GM21447 (cell line): ENCODE measurements at regions not wholly inside any gene's neighbourhood (a gene's known extent, or its start where the extent isn't known, plus 50 kb on each side); places are given as distances from the start of the nearest gene placed in this dataset.

Experiments
- ATAC-seq: cut with Tn5 transposase; IDR thresholded peaks from one replicate; pipeline ENCODE4 v1.9.1; 2021; ENCODE audit not compliant: unreplicated experiment

DNA sequence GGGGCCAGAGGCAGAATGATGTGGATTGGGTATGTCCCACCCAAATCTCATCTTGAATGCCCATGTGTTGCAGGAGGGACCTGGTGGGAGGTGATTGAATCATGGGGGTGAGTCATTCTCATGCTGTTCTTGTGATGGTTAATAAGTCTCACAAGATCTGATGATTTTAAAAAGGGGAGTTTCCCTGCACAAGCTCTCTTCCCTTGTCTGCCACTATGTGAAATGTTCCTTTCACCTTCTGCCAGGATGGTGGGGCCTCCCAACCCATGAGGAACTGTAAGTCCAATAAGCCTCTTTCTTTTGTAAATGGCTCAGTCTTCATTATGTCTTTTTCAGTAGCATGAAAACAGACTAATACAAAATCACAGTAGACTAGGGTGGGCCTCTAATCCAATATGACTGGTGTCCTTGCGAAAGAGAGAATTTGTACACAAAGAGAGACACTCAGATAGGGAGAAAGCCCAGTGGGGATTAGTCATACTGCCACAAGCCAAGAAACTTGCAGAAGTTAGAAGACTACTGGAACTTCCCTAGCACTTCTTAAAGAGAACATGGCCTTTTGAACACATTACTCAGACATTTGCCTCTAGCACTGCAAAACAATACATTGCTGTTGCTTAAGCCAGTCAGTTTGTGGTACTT, 68.4 kb downstream of the ANXA1 start:
- ATAC-seq: peak; percentile 88

DNA sequence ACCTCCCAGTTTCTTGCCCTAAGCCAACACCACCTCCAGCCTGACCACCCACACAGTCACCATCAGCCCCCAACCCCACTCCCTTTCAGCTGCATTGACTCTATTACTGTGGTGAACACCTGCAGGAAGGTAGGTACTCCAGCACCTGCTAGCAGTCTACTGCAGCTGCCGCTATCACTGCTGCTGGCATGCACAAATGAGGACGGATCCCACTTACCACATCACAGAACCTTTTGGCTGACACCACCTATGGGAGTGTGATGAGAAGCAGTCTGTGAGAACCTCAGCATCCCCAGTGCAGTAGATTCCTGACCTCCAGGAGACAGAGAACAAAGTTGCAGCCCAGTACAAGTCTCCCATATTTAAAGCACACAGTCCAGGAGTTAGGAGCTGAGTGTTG, 71.9 kb downstream of the ANXA1 start:
- no peak for ATAC-seq

DNA sequence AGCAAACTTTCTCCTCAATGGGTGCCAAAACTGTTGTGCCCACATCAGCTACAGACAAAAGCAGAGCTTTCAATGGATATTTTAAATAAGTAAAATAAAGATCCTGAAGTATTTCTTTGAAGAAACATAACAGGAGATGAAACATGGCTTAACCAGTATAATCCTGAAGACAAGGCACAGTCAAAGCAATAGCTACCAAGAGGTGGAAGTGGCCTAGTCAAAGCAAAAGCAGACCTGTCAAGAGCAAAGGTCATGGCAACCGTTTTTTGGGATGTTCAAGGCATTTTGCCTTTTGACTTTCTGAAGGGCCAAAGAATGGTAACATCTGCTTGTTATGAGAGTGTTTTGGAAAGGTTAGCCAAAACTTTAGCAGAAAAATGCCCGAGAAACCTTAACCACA, 77.9 kb downstream of the ANXA1 start:
- ATAC-seq: no peak

DNA sequence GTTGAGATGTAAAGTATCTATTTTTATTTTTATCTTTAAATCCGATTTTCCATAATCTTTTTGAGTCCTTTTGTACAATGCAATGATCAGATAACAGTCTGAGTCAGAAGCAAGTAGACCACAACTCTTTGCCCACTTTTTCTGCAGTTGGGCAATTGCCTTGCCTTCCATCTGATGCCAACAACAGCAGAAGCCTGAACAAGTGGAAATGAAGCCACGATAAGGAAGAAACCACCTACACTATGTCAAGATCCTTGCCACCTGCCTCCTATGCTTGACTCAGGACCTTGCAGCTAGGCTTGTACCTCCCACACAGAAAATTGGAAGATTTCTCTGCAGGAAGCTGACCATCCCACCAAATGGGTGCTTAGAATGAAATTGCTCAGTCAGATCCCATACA, 78.6 kb downstream of the ANXA1 start:
- ATAC-seq: no peak

DNA sequence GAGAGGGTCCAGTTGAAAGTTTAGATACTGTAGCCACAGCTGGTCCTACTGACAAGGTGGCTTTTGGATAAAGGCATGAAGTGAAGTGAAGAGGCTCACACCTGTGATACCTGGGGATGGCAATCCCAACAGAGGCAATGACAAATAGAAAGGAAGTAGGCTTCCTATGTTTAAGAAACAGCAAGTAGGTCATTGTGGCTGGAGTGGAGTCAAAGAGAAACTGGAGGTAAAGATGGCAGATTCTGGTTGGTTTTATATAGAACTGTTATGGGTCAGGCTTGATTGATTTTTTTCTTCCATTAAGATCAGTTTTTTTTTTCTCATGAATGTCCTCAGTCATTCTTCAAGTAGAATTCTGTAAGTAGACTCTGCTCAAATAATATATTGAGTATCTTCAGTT, 79.5 kb downstream of the ANXA1 start:
- no peak for ATAC-seq

DNA sequence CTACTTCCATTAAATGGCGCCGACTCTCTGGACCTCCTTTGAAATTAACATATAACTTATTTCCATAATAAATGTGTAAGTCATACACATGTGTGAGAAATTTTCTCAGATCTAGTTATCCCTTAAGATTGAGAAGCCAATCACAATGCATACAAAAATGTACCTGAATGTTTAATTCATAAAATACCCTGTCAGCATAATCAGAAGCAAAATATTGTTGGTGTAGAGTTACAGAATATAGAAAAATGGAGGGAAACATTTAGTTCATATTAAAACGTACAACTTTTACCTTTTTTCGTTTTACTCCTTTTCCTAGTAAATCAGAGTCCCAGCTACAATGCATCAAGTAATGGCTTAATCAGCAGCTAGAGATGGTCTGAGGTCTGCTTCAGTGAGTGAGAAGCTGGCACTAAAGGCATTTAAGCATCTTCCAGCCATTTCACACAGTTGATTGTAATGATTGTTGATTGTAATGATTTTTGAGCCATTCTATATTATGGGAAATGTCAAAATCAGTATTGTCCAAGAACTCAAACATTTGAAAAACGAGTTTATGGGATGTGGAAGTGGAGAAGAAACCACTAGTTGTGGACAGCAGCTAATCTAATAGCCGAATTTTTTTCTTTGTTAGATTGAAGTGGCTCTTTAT, 81.8 kb downstream of the ANXA1 start:
- no peak for ATAC-seq

DNA sequence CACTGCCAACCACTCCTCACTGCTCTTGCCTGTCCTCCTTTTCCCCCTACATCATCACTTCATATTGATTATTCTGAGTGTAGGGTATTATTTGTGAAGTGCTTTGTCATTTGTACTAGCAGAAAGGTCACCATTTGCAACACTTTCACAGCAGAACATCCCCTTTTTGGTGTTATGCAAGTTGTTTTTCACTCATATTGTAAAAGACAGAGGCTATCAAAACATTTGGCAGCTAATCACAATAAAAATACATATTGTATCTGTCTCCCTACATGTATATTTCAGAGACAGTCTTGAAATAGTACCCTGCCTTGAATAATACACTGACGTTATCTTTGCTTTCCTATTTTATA, 82.3 kb downstream of the ANXA1 start:
- no peak for ATAC-seq

DNA sequence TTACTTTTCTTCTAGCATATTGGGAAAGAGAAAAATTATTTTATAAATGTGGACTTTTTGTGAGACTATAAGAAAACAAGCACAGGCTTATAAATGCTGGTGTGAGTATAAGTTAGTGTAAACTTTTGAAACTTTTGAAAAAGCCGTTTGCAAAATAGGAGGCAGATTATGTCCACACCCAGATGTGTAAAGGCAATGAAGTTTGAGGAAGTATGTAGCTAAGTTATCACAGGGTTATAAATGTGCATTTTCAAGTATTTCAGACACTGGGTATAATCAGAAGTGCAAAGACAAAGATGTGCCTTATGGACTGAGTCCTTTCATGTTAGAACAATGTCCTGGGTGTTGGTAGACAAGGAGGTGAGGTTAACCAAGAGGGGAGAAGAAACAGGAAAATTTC, 85.5 kb downstream of the ANXA1 start:
- no peak for ATAC-seq

DNA sequence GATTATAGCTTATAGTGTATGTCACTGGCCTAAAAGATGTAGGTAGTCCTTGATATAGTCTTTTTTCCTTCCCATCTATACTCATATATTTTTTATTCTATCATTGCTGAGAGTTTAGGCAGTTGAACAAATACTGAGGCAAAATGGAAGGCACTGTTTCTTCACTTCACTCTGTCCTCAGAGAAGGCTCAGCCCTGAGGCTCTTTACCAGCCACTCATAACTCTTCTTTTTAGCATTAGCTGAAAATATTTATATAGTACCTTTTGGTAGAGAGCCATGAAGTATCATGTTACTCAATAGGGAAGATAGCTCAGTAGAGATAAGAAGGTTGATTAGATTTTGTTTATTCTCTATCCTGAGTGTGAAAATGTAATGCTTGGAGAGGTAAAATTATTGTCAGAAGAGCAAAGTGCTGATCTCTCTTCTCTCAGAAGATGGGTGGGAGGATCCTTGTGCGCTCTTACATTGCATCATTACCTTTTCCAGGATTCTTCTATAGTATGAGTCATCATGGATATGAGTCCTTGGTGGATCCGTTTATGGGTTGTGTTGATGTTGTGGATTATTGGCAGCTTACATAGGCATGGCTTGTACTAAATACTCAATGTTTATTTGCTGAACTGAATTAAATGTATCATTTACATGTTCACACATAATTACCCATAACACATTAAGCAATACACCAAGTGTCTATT, 88.1 kb downstream of the ANXA1 start:
- no peak for ATAC-seq

DNA sequence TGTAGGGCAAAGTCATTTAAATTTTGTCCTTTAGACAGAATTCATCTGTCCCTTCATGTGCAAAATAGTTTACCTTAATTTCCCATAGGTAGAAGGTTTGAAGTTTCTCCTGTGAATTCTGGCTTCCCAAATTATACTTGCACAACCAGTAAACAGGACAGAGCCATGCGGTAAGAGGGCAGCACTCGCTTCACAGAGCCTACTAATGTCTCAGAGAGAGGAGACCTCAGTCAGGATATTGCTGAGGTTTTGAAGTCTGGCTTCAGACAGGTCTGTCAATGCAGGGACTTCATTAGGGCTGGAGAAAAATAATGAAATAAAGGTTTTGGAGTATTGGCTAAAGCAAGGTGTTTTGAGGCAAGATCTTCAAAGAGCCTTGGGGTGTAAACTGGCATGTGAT, 91.4 kb downstream of the ANXA1 start:
- ATAC-seq: no peak

DNA sequence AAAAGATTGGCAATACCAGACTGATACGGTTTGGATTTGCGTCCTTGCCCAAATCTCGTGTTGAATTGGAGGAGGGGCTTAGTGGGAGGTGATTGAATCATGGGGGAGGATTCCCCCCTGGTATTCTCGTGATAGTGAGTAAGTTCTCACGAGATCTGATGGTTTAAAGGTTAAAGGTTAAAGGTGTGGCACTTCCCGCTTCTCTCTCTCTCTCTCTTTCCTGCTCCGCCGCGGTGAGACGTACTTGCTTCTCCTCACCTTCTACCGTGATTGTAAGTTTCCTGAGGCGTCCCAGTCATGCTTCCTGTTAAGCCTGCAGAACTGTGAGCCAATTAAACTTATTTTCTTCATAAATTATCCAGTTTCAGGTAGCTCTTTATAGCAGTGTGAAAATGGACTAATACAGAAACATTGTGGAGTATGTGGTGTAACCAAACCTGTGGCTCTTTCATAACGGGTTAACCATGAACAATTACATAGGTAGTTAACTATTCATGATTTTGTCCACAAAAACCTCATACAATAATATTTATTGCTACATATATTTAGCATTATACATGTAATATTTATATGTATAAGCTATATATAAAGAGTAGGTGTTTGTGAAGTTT, 107.5 kb downstream of the ANXA1 start:
- ATAC-seq: no peak

DNA sequence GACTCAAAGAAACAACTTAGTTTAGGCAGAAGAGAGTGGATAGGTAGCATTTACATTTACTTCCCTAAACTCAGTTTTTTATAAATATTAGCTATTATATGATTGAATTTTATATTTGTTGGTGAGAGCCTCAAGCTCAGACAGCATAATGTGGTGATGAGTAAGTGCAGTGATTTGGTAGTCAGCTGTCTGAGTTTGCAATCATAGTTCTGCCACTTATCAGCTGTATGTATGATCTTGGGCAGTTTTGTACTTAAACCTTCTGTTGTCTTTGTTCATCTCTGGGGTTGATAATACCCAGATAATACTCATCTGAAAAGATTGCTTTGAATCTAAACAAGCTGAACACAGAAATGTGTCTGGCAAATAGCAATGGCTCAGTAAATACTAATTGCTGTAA, 108.8 kb downstream of the ANXA1 start:
- ATAC-seq: no peak

DNA sequence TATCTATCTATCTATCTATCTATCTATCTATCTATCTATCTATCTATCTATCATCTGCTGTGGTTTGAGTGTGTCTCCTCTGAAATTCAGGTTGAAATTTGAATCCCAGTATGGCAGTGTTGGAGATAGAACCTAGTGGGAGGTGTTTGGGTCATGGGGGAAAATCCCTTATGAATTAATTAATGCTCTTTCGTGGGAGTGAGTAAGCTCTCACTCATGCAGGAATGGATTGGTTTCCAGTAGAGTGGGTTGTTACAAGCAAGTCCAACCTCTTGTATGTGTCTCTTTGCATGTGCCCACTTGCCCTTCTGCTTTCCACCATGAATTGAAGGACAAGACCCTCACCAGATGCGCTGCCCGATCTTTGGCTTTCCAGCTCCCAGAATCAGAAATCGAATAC, 113.0 kb downstream of the ANXA1 start:
- no peak for ATAC-seq

DNA sequence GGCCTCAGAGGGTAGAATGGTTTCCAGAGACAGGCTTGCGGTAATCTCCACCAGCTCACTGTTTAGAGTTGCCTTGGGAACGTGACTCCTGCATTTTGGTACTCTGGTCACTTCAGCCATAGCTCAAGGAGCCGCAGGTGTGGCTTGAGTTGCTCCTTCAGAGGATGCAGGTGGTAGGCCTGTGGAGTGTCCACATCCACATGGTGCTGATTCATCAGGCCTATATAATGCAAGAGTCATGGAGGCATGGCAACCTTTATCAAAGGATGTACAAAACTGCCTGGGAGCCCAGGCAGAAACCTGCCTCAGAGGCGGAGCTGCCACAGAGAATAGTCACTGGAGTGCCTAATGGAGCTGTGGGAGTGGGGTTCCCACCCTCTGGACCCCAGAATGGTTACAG, 114.2 kb downstream of the ANXA1 start:
- ATAC-seq: no peak

DNA sequence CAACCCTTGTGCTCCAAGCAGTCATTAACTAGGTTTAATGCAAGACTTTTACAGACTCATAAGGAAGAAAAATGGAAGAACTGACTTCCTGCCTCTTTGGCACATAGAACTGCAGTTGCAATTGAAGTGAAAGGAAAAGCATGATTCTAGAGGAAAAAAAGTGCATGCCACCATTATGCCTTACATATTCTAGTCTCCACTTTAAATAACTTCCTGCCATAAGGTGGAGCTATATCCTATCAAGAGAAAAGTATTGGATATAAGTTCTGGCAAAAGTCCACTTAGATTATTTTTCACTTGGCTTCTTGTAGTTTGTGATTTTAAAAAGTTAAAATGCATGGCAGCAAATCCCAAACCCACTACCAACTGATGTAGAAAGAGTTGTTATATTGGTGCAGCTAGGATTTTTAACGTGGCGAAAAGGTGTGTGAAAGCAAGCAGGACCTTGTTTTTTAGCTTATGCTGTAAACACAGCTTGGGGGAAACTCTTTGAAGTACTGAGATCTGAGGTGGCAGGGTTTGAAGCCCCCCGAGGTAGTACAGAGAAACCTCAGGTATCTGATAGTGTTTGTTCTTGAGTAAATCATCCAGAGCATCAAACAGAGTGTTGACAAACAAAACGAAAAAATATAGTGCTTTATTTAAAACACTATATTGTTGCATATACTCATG, 117.9 kb downstream of the ANXA1 start:
- no peak for ATAC-seq

DNA sequence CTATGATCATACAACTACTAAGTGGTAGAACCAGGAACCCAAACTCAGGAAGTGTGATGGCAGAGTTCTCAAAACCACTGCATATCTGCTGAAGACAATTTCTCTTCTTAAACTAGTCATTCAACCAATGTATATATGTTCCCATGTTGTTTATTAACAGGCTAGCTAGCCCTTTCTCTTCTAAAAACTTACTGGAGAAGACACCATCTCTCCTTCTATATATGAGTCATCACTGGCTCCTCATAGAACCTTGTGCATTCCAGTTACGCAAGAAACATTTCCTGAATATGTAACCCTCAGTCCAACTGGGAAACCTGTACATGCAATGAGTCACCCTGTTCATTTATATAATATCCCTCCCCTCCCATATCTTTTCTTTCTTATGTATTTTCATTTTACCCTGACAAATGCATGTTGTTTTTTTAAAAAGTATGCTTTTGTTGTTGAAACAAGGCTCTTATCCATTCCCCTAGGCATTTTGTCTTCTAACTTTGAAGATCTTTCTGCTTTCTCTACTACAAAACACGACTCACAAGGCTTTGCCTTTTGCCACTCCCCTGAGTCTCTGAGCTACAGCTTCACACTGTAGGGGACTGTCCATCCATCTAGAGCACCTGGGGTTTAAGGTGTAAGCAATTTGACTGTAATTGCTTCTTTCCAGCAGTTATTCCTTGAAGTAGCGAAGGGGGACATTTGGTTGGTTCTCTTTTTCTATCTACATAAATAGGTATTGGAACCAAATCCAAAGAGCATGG, 119.5 kb downstream of the ANXA1 start:
- ATAC-seq: no peak

DNA sequence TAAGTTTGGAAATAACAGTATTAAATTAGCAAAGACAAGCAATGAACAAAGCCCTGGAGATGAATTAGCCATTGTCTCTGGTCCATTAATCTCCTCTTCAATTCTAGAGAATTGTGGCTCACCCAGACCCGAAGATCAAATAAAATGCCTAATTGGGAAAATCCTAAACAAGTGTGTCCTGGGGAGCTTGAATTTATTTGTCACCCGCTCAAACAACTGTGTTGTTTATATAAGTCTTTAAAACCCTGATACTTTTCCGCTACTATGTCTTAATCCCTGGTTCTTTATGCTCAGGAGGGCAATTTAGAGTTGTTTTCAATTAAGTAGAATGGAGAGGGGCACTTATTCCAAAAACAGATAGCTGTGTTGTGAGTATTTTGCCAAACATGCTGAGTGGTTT, 128.4 kb downstream of the ANXA1 start:
- no peak for ATAC-seq

DNA sequence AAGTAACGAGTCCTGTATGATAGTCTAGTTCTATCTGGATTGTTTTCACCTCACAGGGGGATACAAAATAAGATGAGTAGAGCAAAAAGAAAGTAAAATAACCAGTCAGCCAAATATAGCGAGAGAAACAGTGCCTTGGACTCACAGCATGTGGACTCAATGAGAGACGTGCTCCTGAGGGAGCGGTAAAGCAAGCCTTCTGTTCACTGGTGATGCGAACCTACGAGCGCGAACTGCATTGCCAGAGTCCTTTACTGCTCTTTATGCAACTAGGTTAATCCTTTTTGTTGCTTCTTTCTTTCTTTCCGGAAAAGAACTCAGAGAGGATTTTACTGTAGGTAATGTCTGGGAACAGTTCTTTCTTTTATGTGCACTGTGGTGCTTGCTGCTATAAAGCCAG, 132.7 kb downstream of the ANXA1 start:
- ATAC-seq: no peak

DNA sequence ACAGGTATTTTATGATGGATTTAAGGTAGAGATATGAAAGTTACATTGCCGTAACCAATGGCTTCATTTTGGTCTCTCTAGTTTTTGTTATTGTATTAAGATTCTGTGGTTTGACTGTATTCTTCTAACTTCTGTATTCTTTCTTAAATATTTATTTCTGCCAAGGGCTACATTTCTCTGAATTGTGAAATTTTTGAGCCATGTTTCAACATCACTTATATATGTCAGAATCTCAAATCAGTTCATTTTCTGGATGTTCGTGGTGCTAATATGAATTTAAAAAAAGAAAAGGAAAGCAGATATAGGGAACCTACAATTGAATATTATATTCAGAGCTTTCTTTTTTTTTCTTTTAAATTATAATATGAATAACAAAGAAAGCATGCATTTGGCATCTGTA, 142.7 kb downstream of the ANXA1 start:
- no peak for ATAC-seq

DNA sequence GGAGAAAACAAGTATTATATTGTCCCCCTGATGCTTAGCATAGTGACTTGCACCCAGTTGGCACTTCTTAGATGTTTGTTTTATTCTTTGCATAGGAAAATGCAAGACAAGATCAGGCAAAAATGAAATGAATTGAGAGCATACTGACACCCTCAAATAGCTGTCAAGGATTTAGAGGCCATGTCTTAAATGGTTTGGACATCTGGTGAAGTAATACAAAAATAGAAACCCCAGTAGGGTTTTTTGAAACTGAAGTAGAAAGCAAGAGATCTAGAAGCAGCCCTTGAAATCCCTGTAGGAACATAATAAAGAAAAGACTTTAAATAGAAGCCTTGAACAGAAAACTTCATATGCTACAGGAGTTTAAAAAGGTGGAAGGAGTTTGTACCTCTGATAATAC, 174.3 kb downstream of the ANXA1 start:
- ATAC-seq: no peak

DNA sequence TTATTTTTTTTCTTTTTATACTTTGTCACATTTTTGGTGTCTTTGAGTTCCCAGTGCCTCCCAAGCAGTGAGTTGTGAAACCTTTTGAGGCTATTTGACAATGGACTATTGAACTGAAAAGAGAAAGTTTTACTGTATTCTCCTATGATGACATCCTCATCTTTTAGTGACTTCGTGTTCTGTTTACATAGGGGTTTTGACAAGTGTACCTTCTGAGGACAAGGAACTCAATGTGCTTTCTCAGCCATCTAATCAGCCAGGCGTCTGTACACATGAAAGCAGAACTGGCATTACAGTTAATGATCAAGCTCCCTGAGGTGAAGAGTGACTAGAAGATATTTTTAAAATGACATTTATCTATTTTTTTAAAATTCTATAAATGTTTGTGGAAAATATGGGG, 175.5 kb downstream of the ANXA1 start:
- no peak for ATAC-seq
